Prostate gland (tissue), 2 donors: ENCODE measurements at regions not wholly inside any gene's neighbourhood (a gene's known extent, or its start where the extent isn't known, plus 50 kb on each side); places are given as distances from the start of the nearest gene placed in this dataset.

Experiments
- CTCF ChIP-seq, 4 experiments: fragments of 200-600 bp in 2 of 4; fragments of 450-650 bp in 2 of 4; sonication (generic) in 2 of 4; IDR thresholded peaks; 1 replicate in 3 of 4; 2 replicates in 1 of 4; pipeline ENCODE4 v1.5.1; 2016 to 2019; ENCODE audit warnings: antibody characterized with exemption in 4 of 4, mild to moderate bottlenecking in 2 of 4, moderate library complexity in 2 of 4
- POLR2A ChIP-seq: fragments of 450-650 bp; IDR thresholded peaks from one replicate; pipeline ENCODE4 v1.6.1; 2016; ENCODE audit warnings: antibody characterized with exemption, mild to moderate bottlenecking
- POLR2AphosphoS5 ChIP-seq: sonication (generic); formaldehyde crosslinking; IDR thresholded peaks from one replicate; pipeline ENCODE4 v1.6.1; 2017; ENCODE audit warnings: antibody characterized with exemption

- TF ChIP-seq POLR2A: no peak
- TF ChIP-seq CTCF (IDR thresholded peaks at IDR 0.05): no peak
- TF ChIP-seq POLR2AphosphoS5: no peak
Observed at GRCh38 chr4:20370274-20370673, 118.6 kb downstream of the SLIT2 start.
